Activated CD8-positive, alpha-beta memory T cell treated with anti-CD3 and anti-CD28 coated beads for 1 hour (primary cell): ENCODE measurements at regions not wholly inside any gene's neighbourhood (a gene's known extent, or its start where the extent isn't known, plus 50 kb on each side); places are given as distances from the start of the nearest gene placed in this dataset.
"Not testable (repeated sequence)": the region's sequence is repeated elsewhere in the genome, so short reads cannot be mapped to it uniquely, and the experiment has no call there.

Source experiments
- DNase-seq, 2 donors: peaks; one replicate each; pipeline ENCODE4 v3.0.0-alpha.2; 2020; ENCODE audit warnings: low read depth in 1 of 2; ENCODE audit errors: extremely low read depth in 1 of 2

DNA sequence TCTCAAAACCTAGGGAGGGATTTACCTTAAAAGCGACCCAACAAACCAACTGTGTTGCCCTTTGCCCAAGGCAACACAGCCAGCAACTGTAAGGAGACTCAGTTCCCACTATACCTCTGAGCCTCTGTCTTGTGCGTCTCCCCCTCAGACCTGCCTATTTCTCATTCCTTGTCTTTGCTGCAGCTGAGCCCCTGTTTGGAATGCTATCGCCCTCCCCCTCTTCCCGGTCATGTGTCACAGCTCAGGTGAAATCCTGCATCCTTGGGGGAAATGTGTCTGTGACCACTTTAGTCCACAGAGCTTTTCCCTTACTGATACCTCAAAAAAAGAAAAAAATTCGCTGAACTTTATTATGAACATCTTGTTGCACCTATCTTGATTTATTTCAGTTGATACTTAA, 52.0 kb upstream of the LRIG1 start:
- DNase-seq, result no peak

DNA sequence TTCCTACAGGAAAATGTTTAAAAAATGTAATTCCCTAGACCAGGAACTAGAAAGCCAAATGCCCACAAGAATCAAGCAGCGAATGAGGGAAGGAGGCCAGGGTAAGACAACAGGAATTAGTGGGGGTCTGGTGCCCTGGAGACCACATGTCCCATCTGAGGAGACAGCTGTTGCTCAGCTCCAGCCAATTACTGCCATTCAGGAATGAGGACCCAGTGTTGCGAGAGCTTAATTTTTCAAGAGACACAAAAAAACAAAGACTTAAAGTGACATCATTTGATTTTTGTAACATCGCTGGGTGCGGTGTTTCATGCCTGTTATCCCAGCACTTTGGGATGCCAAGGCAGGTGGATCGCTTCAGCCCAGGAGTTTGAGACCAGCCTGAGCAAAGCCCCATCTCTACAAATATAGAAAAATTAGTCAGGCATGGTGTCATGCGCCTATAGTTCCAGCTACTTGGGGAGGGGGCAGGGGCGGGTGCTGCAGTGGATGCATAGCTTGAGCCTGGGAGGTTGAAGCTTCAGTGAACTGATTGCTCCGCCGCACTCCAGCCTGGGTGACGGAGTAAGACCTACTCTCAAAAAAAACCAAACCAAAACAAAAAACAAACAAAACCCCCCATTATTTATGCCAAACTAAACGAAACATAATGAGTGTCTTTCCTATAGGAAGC, 52.8 kb upstream of the LRIG1 start:
- no peak for DNase-seq

DNA sequence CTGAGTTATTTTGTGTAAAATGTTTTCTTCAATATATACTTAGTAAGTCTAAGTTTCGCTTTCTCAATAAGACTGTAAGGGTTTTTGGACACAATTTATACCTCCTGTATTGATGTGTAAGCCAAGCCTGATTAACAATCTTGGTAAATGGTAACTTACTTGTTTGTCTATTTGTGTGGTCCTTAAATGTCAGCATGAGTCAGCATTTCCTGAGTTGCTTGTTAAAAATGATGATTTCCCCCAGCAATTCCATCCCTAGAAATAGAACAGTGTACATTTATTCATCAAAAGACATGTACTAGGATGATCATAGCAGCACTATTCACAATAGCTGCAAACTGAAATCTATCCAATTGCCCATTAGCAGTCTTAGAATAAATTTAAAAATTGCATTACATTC, 53.4 kb upstream of the LRIG1 start:
- no peak for DNase-seq

DNA sequence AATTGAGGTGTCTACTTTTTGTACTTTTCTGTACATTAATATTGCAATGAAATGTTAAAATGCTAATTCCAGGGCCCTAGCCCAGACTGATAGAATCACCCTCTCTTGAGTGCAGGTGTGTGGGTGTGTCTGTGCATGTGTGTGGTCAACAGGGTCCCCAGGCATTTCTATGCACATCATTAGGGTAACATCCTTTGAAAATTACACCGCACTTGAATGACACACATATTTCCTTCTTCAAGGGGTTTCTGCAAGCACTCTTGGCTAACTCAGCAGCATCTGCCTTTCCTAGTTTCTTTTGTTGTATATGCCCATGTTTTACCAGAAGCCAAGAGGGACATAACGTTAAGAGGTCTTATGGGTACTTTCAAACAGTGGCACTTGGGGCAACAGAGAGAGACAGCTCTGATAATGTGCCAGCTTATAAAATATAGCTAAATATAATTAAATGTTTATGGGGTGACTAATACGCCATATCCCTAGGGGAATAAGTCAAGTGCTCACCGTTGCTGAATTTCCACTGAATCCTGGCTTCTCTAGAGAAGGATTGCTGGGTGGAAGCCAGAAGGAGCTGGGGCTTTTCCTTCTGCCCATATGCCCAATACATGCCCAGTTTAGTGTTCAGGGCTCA, 54.5 kb upstream of the LRIG1 start:
- no peak for DNase-seq

- DNase-seq, result no peak
Observed at GRCh38 chr3:66557170-66557569, 56.3 kb upstream of the LRIG1 start.

DNA sequence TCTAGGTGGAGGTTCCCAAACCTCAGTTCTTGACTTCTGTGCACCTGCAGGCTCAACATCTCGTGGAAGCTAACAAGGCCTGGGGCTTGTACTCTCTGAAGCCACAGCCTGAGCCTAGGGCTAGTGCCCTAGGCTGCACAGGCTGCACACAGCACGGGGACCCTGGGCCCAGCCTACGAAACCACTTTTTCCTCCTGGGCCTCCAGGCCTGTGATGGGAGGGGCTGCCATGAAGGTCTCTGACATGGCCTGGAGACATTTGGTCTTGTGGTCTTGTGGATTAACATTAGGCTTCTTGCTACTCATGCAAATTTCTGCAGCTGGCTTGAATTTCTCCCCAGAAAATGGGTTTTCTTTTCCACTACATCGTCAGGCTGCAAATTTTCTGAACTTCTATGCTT, 59.1 kb upstream of the LRIG1 start:
- DNase-seq, result not testable (repeated sequence)

DNA sequence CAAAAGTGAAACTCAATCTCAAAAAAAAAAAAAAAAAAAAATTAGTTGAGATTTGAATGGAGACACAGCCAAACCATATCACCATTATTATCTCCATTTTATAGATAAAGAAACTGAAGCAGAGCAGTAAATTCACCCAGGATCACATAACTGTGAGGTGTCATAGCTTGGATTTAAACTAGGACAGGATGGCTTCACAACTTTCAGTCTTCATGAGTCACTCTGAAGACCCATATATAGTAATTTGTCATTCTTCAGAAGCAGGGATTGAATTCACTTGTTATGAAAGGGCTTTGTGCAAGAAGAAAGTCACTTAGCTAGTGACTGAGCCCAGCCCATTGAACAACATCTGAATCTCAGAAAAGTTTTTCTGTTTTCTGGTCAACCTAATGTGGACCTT, 60.5 kb upstream of the LRIG1 start:
- no peak for DNase-seq

DNA sequence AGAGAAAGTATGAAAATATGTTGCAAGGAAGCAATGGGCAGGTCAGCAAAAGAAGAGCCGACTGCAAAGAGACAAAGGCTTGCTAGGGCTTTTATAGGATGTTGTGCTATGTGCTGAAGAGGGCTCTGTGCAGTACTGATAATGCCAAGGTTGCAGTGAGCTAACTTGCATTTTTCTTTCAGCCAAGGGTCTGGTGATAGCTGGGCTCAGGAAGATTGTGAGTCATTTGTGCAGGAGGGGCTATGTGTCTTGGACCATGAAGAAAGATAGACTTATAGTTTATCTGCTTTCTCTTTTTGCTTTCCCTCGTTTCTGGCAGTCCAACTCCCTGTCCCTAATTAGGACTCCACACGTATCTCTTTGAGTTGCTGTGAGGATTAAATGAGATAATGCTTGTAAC, 64.5 kb upstream of the LRIG1 start:
- DNase-seq, result no peak

DNA sequence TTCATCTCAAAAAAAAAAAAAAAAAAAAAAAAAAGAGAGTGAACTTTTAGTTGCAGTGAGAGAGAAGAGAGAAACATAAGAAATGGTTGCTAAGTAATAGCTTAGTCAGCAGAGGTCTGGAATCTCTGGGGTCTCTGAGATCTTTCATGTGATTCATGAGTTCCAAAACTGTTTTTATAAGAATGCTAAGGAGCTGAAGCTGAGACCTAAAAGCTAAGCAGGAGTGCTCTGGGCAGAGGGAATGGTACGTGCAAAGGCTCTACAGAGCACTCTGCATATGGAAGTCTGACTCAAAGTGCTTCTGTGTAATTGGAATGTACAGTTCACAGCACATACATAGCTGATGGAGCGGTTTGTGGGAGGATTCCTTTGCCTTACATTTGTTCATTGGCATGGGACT, 66.3 kb upstream of the LRIG1 start:
- no peak for DNase-seq

GRCh38 chr3:66572090-66572675, 71.4 kb upstream of the LRIG1 start:
- DNase-seq, result no peak

GRCh38 chr3:66572938-66573710, 72.3 kb upstream of the LRIG1 start:
- no peak for DNase-seq

DNA sequence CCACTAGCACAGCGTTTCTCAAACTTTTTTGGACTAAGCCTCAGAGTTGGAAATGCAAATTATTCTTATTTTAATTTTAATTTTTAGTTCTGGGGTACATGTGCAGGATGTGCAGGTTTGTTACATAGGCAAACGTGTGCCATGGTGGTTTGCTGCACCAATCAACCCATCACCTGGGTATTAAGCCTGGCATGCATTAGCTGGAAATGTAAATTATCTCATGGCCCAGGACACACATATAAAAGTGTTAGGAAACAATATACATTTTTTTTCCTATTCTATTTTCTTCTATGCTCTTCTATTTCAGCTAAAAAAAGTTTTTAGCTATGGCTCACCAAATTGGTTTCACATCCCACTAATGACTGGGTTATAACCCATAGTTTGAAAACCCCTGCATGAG, 73.3 kb upstream of the LRIG1 start:
- DNase-seq, result no peak

GRCh38 chr3:66577426-66578203, 76.8 kb upstream of the LRIG1 start:
- no peak for DNase-seq

DNA sequence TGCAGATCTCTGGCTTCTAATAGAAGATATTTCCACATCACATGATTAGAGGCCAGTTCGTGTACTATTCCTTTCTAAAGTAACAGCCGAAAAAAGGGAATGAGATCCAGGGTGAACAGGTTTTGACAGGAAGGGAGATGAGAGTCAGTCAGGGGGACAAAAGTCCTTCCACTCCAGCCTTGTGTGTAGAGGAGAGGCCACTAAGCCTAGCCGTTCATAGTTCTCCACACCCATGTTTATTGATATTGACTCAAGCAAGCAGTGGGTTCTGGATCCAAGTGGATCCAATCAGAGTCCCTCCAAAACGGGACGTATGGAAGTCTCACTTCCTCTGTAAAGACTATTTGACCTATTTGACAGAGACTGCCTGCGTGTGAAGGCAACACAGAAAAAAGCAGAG, 80.4 kb upstream of the LRIG1 start:
- no peak for DNase-seq

- DNase-seq, result peak in 1 of 2 donors; percentile 25
Observed at GRCh38 chr3:66582721-66583423, 82.0 kb upstream of the LRIG1 start.

GRCh38 chr3:66583424-66584040, 82.7 kb upstream of the LRIG1 start:
- DNase-seq, result no peak

DNA sequence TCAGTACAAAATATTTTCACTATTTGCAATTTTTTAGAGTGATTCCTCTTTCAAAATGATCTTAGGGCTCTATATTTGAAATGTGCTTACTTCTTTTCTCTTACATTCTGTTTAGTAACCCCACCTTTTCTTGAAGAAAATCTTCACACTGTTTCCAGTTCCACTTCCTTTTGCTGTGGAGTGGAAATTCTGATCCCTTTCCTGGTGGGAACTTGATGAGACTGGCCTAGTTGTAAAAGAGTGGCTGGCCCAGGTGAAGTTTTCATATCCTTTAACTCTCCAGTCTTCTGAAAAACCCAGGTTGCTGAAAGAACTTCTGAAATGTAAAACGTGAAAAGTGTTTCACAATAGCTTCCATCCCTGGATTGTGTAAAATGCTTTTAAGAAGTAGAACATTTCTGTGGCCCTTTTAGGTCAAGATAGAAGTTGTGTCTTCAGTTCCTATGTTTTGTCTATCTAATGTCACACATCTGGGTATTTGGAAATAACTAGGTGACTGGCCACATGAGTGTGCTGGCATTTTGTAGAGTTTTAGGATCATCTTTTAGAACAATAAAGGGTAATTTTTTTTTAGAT, 84.8 kb upstream of the LRIG1 start:
- DNase-seq, result no peak

- DNase-seq, result no peak
Observed at GRCh38 chr3:66586853-66587252, 86.0 kb upstream of the LRIG1 start.

DNA sequence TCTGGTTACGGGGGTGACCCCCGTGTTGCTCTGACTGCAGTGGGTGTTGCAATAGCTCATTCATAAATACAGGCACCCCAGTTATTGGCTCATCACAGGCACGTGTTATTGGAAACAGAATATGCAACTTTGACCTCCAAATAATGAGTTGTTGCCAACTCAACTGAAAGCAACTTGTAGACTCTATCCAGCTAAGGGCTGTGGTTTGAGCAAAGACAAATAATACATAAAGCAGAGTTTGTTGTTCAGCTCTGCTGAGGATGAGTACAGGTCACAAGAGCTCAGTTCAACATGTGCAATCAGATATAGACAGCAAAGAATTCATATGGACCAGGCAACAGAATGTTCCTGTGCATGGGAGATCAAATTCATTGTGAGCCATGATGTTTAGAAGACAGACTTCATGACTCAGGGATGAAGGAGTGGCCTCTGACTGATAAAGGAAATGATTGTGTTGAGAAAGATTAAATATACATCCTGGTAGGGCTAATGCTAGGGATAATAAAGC, 87.6 kb upstream of the LRIG1 start:
- DNase-seq, result no peak
